ENCODE measurements at regions not wholly inside any gene's neighbourhood (a gene's known extent, or its start where the extent isn't known, plus 50 kb on each side); places are given as distances from the start of the nearest gene placed in this dataset.
"Not testable (repeated sequence)": the region's sequence is repeated elsewhere in the genome, so short reads cannot be mapped to it uniquely, and the experiment has no call there.

DNA sequence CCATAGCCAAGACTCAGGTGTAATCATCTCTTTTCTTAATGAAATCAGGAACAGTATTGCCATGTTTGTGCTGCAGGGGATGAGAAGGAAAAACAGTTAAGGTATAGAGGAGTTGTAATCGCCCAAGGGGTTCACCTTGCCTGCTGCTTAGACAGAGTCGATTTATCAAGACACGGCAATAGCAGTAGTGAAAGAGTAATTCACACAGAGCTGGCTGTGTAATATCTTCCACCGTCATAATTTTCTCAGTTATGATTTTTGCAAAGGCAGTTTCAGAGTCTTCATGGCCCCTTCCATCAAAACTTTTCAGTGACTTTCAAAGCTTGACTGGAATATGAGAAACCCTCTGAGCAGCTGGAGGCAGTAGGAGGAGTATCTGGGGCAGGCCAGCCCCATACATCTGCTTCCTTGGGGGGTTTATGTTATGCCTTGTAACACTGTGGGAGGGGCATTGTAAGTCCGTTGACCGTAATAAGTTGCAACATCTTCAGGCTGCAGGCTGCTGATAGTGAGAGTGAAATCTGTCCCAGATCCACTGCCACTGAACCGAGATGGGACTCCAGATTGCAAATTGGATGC, 605.4 kb downstream of the RPIA start:
- H3K36me3 ChIP-seq, DNase-seq, H3K4me3 ChIP-seq, H3K27me3 ChIP-seq, H3K9me3 ChIP-seq: not testable (repeated sequence)

DNA sequence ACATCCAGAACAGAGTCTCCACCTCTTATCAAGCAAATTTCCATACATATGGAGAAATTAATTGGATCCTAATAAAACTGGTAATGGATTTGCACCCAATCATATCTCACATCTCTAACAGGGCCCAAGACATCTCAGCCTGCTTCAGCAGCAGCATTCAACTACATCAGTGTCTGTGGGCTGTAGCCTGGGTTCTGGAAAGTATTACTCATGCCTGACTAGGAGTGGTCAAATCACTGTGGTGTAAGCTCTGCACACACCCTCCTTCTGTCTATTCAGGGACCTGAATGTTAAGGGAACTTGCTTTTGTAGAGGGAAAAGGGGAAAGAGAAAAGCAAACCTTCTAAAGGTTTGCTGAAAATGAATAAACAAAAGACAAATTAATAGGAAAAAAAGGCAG, 607.7 kb downstream of the RPIA start:
- not testable (repeated sequence) for H3K9me3 ChIP-seq, H3K4me3 ChIP-seq, H3K27me3 ChIP-seq, DNase-seq, H3K36me3 ChIP-seq

DNA sequence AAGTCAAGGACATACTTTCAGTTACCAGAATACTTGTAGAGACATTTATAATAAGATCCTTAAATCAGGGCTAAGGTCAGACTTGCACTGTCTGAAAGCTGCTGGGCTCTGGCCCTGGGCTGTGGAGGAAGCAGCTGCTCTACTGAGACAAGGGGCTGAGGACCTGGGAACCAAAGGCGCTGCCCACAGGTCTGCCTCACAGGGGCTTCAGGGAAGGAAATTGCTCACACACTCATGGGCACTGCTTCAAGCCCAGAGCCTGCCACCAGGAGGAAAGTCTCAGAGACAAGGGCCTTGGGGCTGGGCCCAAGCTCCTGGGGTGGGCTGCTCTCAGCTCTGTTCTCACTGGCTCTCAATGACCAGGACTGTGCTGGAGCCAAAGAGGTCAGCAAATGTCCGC, 614.1 kb downstream of the RPIA start:
- not testable (repeated sequence) for H3K36me3 ChIP-seq, H3K9me3 ChIP-seq, H3K27me3 ChIP-seq, H3K4me3 ChIP-seq, DNase-seq

DNA sequence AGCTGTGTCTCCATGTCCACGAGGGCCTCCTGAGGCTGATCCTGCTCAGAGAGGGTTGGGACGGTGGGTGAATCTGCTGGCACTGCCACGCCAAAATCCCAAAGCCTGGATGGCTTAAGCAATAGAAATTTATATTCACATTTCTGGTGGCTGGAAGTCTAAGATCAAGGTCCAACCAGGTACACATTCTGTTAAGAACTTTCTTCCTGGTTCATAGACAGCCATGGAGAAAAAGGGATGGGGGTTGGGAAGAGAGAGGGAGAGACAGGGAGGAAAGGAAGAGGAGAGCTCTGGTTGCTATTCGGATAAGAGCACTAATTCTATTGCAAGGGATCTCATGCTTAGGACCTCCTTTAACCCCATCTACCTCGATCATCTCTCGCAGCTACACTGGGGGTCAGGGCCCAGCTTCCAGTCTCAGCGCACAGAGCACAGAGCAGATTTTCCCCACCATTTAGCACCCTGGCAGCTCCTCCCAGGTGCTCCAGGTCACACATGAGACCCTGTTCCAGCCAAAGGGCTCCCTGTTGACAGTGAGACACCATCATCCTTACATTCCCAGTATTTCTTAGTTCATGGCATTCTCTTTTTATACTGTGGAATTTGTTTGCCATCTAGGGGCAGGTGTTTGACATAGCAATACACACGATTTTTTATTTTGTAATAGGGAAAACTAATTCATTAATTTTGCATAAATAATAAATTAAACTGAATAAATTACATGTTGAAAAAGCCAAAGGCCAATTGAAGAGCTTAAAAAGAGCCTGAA, 615.6 kb downstream of the RPIA start:
- not testable (repeated sequence) for H3K4me3 ChIP-seq, H3K36me3 ChIP-seq, DNase-seq, H3K9me3 ChIP-seq, H3K27me3 ChIP-seq

DNA sequence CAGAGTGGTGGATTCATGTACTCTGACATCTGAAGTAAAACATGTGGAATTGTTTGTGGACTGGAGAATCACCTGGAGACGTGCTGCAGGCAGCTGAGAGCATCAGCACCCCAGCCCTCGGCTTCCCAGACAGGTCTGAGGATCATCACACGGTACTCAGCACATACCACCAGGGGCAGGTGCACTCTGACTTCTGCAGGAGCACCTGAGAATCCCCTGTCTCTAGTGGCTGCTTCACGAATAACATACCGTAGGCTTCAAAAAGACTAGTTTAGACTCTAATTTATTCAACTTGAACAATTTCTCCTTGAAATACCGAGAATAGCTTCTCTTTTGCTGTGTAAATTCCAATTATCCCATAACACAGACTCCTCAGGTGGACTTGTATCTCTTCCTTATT, 627.5 kb downstream of the RPIA start:
- H3K27me3 ChIP-seq, H3K36me3 ChIP-seq, H3K9me3 ChIP-seq, H3K4me3 ChIP-seq, DNase-seq: not testable (repeated sequence)

DNA sequence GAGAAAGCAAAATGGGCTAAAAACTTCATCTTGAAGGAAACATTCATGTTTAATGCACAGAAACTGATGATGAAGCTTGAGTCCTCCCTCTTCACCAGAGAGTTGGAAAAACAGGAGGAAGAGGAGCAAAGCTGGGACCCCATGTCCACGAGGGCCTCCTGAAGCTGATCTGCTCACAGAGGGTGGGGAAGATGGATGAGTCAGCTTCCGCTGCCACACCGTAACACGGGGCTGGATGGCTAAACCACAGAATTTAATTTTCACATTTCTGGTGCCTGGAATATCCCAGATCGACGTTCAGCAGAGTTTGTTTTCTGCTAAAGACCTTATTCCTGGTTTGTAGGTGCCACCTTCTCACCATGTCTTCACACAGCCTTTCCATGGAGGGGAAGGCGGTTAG, 634.4 kb downstream of the RPIA start:
- not testable (repeated sequence) for DNase-seq, H3K36me3 ChIP-seq, H3K4me3 ChIP-seq, H3K9me3 ChIP-seq, H3K27me3 ChIP-seq

DNA sequence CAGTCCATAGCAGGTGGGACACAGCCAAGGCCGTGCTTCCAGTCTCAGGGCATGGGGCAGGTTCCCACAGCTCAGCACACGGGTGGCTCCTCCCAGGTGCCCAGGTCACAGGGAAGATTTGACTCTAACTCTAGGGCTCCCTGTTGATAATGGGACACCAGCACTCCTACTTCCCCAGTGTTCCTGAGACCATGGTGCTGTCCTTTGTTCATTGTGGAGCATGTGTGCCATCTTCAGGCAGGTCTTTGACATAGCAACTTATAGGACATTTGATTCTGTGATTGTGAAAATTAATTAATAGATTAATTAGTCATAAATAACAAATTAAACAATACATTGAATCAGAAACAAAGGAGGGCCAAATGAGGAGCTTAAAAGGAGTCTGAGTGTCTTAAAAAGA, 635.0 kb downstream of the RPIA start:
- not testable (repeated sequence) for H3K36me3 ChIP-seq, H3K27me3 ChIP-seq, H3K9me3 ChIP-seq, H3K4me3 ChIP-seq, DNase-seq

DNA sequence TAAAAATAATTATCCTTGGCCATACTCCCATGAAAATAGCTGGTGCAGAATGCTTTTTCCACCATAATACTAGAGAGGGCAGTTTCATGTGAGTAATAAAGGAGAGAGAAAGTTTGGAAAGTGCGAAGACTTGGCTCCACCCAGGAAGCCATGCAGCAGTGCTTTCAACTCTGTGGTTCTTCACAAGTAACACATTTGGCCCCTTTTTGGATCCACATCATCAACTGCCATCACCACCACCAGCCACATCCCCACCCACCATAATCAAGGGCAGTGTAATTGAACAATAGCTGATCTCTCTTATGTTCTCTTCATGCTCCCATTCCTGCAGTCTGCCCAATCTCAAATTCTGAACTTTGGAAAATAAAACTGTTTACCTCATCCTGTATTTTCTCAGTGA, 637.3 kb downstream of the RPIA start:
- H3K4me3 ChIP-seq, H3K9me3 ChIP-seq, H3K27me3 ChIP-seq, H3K36me3 ChIP-seq, DNase-seq: not testable (repeated sequence)

Measured in MG63 (cell line).